MCF 10A (cell line): ENCODE measurements at regions not wholly inside any gene's neighbourhood (a gene's known extent, or its start where the extent isn't known, plus 50 kb on each side); places are given as distances from the start of the nearest gene placed in this dataset.

Experiments used
- BruUV-seq: library from RNA; stranded (reverse); fragments of 400-500 nt; replicated peaks from 2 replicates; lab custom pipeline; 2021; lab: Mats Ljungman, UMichigan
- CTCF ChIA-PET: fragments of 300-600 bp; sonication (Branson Sonifier 250); formaldehyde crosslinking; extraction: SDS; loops from one replicate; lab custom pipeline; 2021; ENCODE audit warnings: antibody characterized with exemption, inconsistent platforms; lab: Yijun Ruan, JAX
- POLR2A ChIA-PET: fragments of 300-600, 350-650 bp; sonication (Branson Sonifier 250); formaldehyde crosslinking; extraction: SDS; loops from one replicate; lab custom pipeline; 2020; ENCODE audit warnings: antibody characterized with exemption, inconsistent platforms; lab: Yijun Ruan, JAX
- DNase-seq: peaks from one replicate; pipeline ENCODE4 v3.0.0-alpha.2; 2018; ENCODE audit not compliant: unreplicated experiment
- H3K27ac Mint-ChIP-seq: one replicate; pipeline ENCODE4 v1.8.0; 2022; ENCODE audit warnings: mild to moderate bottlenecking, low read depth, mixed read lengths; ENCODE audit not compliant: unreplicated experiment
- H3K27me3 Mint-ChIP-seq: one replicate; pipeline ENCODE4 v1.8.0; 2022; ENCODE audit warnings: mixed read lengths; ENCODE audit not compliant: insufficient read depth, unreplicated experiment
- H3K36me3 Mint-ChIP-seq: one replicate; pipeline ENCODE4 v1.8.0; 2022; ENCODE audit warnings: mild to moderate bottlenecking, moderate library complexity, mixed read lengths; ENCODE audit not compliant: insufficient read depth, unreplicated experiment
- H3K4me1 Mint-ChIP-seq: one replicate; pipeline ENCODE4 v1.8.0; 2022; ENCODE audit warnings: mixed read lengths; ENCODE audit not compliant: insufficient read depth, unreplicated experiment
- H3K4me3 Mint-ChIP-seq: one replicate; pipeline ENCODE4 v1.8.0; 2022; ENCODE audit warnings: mild to moderate bottlenecking, moderate library complexity, mixed read lengths; ENCODE audit not compliant: unreplicated experiment
- H3K9me3 Mint-ChIP-seq: one replicate; pipeline ENCODE4 v1.8.0; 2022; ENCODE audit warnings: mixed read lengths; ENCODE audit not compliant: unreplicated experiment
- intact Hi-C: fragments of 100-400 bp; cut with micrococcal nuclease; formaldehyde crosslinking; loops from 2 replicates; pipeline ENCODE4 v1.14.1; 2022
- TF ChIP-seq, protein P1 (sequence below): fragments of 200-600 bp; IDR thresholded peaks from one replicate; pipeline ENCODE4 v1.8.0; 2022; ENCODE audit warnings: antibody characterized with exemption, mild to moderate bottlenecking; ENCODE audit not compliant: unreplicated experiment

DNA sequence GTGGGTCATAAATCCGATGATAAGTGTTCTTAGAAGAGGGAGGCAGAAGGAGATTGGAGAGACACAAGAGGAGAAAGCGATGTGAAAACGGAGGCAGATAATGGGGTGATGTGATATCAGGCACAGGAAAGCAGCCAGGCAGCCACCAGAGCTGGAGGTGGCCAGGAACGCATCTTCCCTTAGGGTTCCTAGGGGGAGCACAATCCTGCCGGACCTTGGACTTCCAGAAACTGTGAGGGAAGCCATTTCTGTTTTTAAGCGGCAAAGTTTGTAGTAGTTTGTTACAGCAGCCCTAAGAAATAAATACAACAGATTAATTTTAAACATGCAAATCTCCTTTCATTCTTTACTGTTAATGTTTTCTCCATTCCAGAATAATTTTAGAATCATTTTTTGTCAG, 259.9 kb upstream of the TMC3 start:
- ChIA-PET CTCF (interaction anchor here (0.6 kb wide), 1 partner anchor 154 kb away, joined by 6 read pairs; no protein-coding TSS in a partner anchor), POLR2A (no interaction called here)
- no peak overlapping the region for H3K27ac Mint-ChIP-seq
- H3K27me3 Mint-ChIP-seq, result no peaks in the 10 kb centered on the region
- BruUV-seq, result no TSS peak
- TF ChIP-seq, protein P1, sequence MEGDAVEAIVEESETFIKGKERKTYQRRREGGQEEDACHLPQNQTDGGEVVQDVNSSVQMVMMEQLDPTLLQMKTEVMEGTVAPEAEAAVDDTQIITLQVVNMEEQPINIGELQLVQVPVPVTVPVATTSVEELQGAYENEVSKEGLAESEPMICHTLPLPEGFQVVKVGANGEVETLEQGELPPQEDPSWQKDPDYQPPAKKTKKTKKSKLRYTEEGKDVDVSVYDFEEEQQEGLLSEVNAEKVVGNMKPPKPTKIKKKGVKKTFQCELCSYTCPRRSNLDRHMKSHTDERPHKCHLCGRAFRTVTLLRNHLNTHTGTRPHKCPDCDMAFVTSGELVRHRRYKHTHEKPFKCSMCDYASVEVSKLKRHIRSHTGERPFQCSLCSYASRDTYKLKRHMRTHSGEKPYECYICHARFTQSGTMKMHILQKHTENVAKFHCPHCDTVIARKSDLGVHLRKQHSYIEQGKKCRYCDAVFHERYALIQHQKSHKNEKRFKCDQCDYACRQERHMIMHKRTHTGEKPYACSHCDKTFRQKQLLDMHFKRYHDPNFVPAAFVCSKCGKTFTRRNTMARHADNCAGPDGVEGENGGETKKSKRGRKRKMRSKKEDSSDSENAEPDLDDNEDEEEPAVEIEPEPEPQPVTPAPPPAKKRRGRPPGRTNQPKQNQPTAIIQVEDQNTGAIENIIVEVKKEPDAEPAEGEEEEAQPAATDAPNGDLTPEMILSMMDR, result no peak
- H3K9me3 Mint-ChIP-seq, result no peaks in the 10 kb centered on the region
- no peak for DNase-seq
- H3K4me3 Mint-ChIP-seq, result no peak overlapping the region
- no peaks in the 10 kb centered on the region for H3K36me3 Mint-ChIP-seq
- H3K4me1 Mint-ChIP-seq, result no peaks in the 10 kb centered on the region
- intact Hi-C loops, result no loop called here

DNA sequence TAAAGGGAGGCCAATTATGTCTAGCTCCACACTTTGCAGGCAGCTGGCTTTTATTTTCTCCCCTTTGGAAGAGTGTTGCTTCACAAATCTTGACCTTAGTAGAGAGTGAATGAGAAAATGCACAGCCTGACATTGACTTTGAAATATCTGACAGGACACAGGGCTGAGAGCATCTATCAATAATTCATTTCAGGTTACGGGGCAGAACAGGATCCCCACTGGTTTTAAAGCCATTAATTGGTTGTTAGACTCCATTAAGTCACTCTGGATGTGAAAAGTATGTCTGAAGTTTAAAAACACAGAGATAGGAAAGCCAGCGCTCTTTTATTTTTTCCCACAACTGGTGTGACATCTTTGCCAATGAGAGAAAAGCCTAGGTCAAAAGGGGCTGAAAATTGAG, 251.9 kb upstream of the TMC3 start:
- intact Hi-C loops, result no loop called here
- H3K4me3 Mint-ChIP-seq, result no peak overlapping the region
- TF ChIP-seq, protein P1, result no peak
- H3K27ac Mint-ChIP-seq, result no peak overlapping the region
- BruUV-seq, result no TSS peak
- DNase-seq, result no peak
- H3K27me3 Mint-ChIP-seq, result no peaks in the 10 kb centered on the region
- ChIA-PET CTCF (interaction anchor here (0.9 kb wide), 1 partner anchor 10 kb away, joined by 3 read pairs; no protein-coding TSS in a partner anchor), POLR2A (no interaction called here)
- no peaks in the 10 kb centered on the region for H3K36me3 Mint-ChIP-seq
- H3K4me1 Mint-ChIP-seq, result no peaks in the 10 kb centered on the region
- H3K9me3 Mint-ChIP-seq, result no peaks in the 10 kb centered on the region

DNA sequence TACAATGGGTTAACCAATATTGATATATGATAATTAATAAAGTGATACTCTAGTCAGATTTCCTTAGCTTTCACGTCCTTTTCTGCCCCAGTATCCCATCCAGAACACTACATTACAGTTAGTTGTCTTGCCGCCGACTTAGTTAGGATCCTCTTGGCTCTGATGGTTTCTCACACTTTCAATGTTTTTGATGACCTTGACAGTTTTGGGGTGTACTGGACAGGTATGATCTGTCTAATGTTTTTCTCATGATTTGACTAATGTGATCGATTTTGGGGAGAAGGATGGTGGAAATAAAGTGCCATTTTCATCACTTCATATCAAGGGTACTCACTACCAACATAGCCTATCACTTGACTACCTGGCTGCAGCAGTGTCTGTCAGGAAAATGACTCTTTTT, 245.0 kb upstream of the TMC3 start:
- CTCF ChIA-PET, result interaction anchor here (0.6 kb wide), 1 partner anchor 202 kb away, joined by 3 read pairs; no protein-coding TSS in a partner anchor
- POLR2A ChIA-PET, result interaction anchor here (0.5 kb wide), 1 partner anchor 346 kb away, joined by 3 read pairs; no protein-coding TSS in a partner anchor
- no peaks in the 10 kb centered on the region for H3K9me3 Mint-ChIP-seq
- no peaks in the 10 kb centered on the region for H3K4me1 Mint-ChIP-seq
- intact Hi-C loops, result no loop called here
- no TSS peak for BruUV-seq
- TF ChIP-seq, protein P1, result no peak
- H3K27me3 Mint-ChIP-seq, result no peaks in the 10 kb centered on the region
- H3K4me3 Mint-ChIP-seq, result no peak overlapping the region
- no peaks in the 10 kb centered on the region for H3K36me3 Mint-ChIP-seq
- no peak overlapping the region for H3K27ac Mint-ChIP-seq
- no peak for DNase-seq

DNA sequence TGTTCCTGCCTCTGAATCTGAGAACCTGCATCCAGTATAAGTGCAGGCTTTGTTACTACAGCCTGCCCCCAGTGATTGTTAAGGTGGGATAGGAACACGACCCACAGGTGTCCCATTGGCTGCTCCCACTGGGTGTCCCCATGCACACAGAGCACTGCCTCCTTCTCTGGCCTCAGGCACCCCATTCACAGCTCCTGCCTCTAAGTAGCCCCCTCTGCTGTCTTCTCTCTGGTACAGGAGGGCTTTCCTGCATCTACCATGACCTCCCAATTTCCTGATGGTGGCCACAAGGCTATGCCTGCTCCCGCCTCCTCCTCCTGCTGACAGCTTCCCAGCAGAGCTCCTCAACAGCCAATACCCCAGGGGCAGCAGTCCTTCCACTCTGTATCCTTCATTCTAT, 238.6 kb upstream of the TMC3 start:
- Mint-ChIP-seq H3K36me3 (no peaks in the 10 kb centered on the region), H3K27me3 (no peaks in the 10 kb centered on the region), H3K27ac (no peak overlapping the region), H3K9me3 (no peaks in the 10 kb centered on the region), H3K4me3 (no peak overlapping the region), H3K4me1 (peaks cover 7% of the 10 kb centered on the region)
- TF ChIP-seq, protein P1, result no peak
- BruUV-seq, result no TSS peak
- ChIA-PET CTCF (interaction anchor here (1.3 kb wide), 1 partner anchor 327 kb away, joined by 4 read pairs; no protein-coding TSS in a partner anchor), POLR2A (no interaction called here)
- DNase-seq, result no peak
- intact Hi-C loops, result no loop called here
